ENCODE measurements at regions not wholly inside any gene's neighbourhood (a gene's known extent, or its start where the extent isn't known, plus 50 kb on each side); places are given as distances from the start of the nearest gene placed in this dataset.

DNA sequence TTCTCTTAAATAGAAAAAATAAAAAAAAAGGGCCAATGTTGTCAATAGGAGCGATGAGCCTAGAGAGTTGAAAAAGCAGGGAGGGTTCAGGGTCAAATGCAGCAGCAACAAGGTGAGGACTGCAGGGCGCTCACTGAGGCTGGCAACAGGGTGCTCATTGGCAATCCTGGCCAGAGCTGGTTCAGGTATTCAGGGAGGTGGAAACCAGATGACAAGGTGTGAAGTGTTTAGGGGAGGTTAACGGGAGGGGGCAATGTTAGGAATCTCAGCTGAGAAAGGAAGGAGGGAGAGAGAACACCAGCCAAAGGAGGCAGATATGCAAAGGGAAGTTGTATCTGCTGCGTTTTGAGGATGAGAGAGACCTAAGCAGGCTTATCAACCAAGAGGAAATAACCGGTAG, 129.8 kb upstream of the DAB1 start:
- TF ChIP-seq POLR2A (IDR thresholded peaks at IDR 0.05), result no peak
- TF ChIP-seq, protein P1, sequence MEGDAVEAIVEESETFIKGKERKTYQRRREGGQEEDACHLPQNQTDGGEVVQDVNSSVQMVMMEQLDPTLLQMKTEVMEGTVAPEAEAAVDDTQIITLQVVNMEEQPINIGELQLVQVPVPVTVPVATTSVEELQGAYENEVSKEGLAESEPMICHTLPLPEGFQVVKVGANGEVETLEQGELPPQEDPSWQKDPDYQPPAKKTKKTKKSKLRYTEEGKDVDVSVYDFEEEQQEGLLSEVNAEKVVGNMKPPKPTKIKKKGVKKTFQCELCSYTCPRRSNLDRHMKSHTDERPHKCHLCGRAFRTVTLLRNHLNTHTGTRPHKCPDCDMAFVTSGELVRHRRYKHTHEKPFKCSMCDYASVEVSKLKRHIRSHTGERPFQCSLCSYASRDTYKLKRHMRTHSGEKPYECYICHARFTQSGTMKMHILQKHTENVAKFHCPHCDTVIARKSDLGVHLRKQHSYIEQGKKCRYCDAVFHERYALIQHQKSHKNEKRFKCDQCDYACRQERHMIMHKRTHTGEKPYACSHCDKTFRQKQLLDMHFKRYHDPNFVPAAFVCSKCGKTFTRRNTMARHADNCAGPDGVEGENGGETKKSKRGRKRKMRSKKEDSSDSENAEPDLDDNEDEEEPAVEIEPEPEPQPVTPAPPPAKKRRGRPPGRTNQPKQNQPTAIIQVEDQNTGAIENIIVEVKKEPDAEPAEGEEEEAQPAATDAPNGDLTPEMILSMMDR (IDR thresholded peaks at IDR 0.05), result no peak
- Histone ChIP-seq H3K36me3 (no peaks in the 10 kb centered on the region), H3K27me3 (peaks cover 0 to 3% (median 0%) of the 10 kb centered on the region in 4 donors), H3K4me3 (no peak overlapping the region), H3K27ac (no peak overlapping the region), H3K9me3 (no peaks in the 10 kb centered on the region), H3K4me1 (no peaks in the 10 kb centered on the region)
- intact Hi-C loops (cut with DNase I), result no loop called here
- no peak for DNase-seq
- 36 to 47% methylated on average over 5 of the region's 5 CpGs for WGBS, 2 donors

DNA sequence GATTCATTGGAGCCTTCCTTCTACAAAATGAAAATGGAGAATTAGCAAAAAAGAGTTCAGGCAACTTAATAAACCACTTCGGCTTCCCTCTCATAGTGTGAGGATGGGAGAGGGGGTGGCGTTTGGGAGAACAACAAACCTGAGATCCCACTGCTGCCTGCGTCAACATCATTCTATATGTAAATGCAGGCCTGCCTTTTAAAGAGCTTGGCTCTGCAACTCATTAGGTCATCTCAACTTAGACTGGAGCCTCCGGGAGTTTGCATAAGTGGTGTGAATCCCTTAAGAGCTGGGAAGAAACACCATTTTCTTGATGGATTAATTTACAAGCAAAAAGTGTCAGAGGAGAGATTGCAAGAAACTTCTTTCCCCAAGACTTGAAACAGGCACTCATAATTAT, 127.6 kb upstream of the DAB1 start:
- peaks cover 0 to 3% (median 0%) of the 10 kb centered on the region in 4 donors for H3K27me3 ChIP-seq
- no peaks in the 10 kb centered on the region for H3K36me3 ChIP-seq
- DNase-seq, result no peak
- WGBS, 2 donors, result 40 to 60% methylated on average over 4 of the region's 4 CpGs
- no peaks in the 10 kb centered on the region for H3K4me1 ChIP-seq
- no peak overlapping the region for H3K27ac ChIP-seq
- intact Hi-C loops (cut with DNase I), result no loop called here
- no peaks in the 10 kb centered on the region for H3K9me3 ChIP-seq
- no peak overlapping the region for H3K4me3 ChIP-seq
- TF ChIP-seq, protein P1 (IDR thresholded peaks at IDR 0.05), result no peak

DNA sequence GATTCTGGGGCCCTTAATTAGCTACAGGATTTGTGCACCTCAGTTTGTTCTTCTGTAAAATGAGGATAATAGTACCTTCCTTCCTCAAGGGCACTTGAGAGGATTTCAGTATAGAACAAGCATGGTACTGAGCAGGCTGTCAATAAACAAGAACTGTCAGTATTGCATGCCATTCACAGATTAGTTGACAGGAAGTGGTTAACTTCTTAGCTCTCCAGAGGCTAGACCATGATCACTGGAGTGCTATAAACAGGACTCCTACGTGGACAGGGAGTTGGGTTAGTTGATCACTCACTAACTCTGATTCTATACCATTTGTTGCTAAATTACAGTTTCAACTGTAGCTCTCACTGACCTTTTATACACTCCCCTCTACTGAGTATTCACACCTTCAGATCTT, 126.2 kb upstream of the DAB1 start:
- Histone ChIP-seq H3K4me3 (no peak overlapping the region), H3K9me3 (no peaks in the 10 kb centered on the region), H3K4me1 (no peaks in the 10 kb centered on the region), H3K27me3 (peaks cover 0 to 3% (median 0%) of the 10 kb centered on the region in 4 donors), H3K36me3 (no peaks in the 10 kb centered on the region), H3K27ac (no peak overlapping the region)
- intact Hi-C loops (cut with DNase I), result no loop called here
- TF ChIP-seq, protein P1 (IDR thresholded peaks at IDR 0.05), result no peak
- TF ChIP-seq POLR2A (IDR thresholded peaks at IDR 0.05), result no peak
- WGBS, 2 donors, result 13 to 38% methylated on average over 1 of the region's 1 CpG
- no peak for DNase-seq

DNA sequence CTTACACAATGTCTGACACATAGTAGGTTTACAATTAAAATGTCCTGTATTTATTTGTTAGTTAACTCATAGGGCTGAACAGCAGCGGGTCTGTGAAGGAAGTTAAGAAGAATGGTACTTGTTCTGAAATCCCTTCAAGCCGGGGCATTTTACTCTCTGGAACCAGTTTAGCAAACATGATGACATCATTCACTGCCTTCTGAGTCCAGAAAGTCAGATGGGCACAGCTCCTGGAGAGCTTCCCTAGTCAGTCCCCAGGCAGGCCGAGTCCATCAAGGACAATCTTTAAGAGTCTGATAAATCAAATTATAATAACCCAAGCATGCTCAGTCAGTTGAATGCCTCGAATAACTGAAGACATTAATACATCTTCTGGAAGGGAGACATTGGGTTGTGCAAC, 125.4 kb upstream of the DAB1 start:
- H3K9me3 ChIP-seq, result no peaks in the 10 kb centered on the region
- WGBS, 2 donors, result 40 to 61% methylated on average over 4 of the region's 4 CpGs
- peaks cover 0 to 3% (median 0%) of the 10 kb centered on the region in 4 donors for H3K27me3 ChIP-seq
- DNase-seq, result no peak
- no peaks in the 10 kb centered on the region for H3K4me1 ChIP-seq
- H3K36me3 ChIP-seq, result no peaks in the 10 kb centered on the region
- H3K27ac ChIP-seq, result no peak overlapping the region
- no peak overlapping the region for H3K4me3 ChIP-seq
- intact Hi-C loops (cut with DNase I), result no loop called here
- TF ChIP-seq, protein P1 (IDR thresholded peaks at IDR 0.05), result no peak
- no peak for TF ChIP-seq POLR2A (IDR thresholded peaks at IDR 0.05)

DNA sequence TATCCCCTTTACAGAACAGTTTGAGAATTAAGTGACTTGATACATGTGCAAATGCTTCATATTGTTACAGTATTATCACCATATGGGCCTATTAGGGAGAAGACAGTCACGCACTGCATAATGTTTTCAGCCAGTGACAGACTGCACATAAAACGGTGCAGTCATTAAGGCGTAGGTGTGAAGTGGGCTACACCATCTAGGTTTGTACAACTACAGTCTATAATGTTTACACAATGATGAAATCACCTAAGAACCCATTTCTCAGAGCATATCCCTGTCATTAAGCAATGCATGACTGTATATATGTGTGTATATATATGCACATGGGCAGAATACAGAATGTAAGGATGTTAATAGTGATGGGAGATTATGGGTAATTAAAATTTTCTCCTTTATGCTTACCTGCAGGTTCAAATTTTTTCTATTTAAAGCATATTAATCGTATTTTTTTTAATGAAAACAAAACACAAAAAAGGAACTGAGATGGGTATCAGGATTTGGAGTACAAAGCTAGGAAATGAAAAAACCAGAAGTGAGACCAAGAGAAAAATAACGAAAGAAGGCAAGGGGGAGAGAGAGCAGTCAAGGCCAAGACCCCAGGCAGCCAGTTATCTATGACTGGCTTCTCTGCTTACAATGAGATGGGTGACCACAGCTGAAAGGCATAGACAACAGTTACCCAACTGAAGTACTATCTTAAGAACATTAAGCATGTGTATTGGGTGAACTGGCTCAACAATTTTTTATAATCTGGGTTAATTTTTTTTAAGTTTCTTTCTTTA, 122.9 kb upstream of the DAB1 start:
- no peaks in the 10 kb centered on the region for H3K36me3 ChIP-seq
- H3K27ac ChIP-seq, result no peak overlapping the region
- no peaks in the 10 kb centered on the region for H3K9me3 ChIP-seq
- TF ChIP-seq, protein P1 (IDR thresholded peaks at IDR 0.05), result no peak
- TF ChIP-seq POLR2A (IDR thresholded peaks at IDR 0.05), result no peak
- 60 to 61% methylated on average over 5 of the region's 5 CpGs for WGBS, 2 donors
- no peak overlapping the region for H3K4me3 ChIP-seq
- no peaks in the 10 kb centered on the region for H3K4me1 ChIP-seq
- no peaks in the 10 kb centered on the region for H3K27me3 ChIP-seq
- intact Hi-C loops (cut with DNase I), result no loop called here
- DNase-seq, result no peak
